Kidney epithelial cell (primary cell): ENCODE measurements at regions not wholly inside any gene's neighbourhood (a gene's known extent, or its start where the extent isn't known, plus 50 kb on each side); places are given as distances from the start of the nearest gene placed in this dataset.

Experiments used
- DNase-seq: peaks from one replicate; pipeline ENCODE4 v3.0.0-alpha.2; 2010; ENCODE audit warnings: low read depth
- H3K27me3 ChIP-seq: 2 replicates; pipeline ENCODE4 v1.6.0; 2011; ENCODE audit warnings: low read length; ENCODE audit not compliant: control insufficient read depth, insufficient read depth
- H3K36me3 ChIP-seq: 2 replicates; pipeline ENCODE4 v1.5.1; 2011; ENCODE audit warnings: low read length; ENCODE audit not compliant: control insufficient read depth, insufficient read depth
- H3K4me3 ChIP-seq: 2 replicates; pipeline ENCODE4 v1.5.1; 2011; ENCODE audit warnings: low read depth, mild to moderate bottlenecking, control low read depth, low read length
- TF ChIP-seq, protein P1 (sequence below): IDR thresholded peaks from 2 replicates; pipeline ENCODE4 v1.5.1; 2011; ENCODE audit warnings: mild to moderate bottlenecking, moderate library complexity, low read length, control low read depth, inconsistent platforms; ENCODE audit not compliant: insufficient read depth, poor library complexity, severe bottlenecking

DNA sequence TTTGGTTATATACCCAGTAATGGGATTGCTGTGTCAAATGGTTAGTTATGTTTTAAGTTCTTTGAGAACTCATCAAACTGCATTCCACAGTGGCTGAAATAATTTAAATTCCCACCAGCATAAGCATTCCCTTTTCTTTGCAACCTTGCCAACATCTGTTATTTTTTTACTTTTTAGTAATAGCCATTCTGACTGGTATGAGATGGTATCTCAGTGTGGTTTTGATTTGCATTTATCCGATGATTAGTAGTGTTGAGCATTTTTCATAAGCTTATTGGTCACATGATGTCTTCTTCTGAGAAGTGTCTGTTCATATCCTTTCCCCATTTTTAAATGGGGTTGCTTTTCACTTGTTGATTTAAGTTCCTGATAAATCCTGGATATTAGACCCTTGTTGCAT lies 435.7 kb upstream of the RIOK2 start:
- Histone ChIP-seq H3K36me3 (no peaks in the 10 kb centered on the region), H3K4me3 (no peak overlapping the region), H3K27me3 (no peaks in the 10 kb centered on the region)
- TF ChIP-seq, protein P1, sequence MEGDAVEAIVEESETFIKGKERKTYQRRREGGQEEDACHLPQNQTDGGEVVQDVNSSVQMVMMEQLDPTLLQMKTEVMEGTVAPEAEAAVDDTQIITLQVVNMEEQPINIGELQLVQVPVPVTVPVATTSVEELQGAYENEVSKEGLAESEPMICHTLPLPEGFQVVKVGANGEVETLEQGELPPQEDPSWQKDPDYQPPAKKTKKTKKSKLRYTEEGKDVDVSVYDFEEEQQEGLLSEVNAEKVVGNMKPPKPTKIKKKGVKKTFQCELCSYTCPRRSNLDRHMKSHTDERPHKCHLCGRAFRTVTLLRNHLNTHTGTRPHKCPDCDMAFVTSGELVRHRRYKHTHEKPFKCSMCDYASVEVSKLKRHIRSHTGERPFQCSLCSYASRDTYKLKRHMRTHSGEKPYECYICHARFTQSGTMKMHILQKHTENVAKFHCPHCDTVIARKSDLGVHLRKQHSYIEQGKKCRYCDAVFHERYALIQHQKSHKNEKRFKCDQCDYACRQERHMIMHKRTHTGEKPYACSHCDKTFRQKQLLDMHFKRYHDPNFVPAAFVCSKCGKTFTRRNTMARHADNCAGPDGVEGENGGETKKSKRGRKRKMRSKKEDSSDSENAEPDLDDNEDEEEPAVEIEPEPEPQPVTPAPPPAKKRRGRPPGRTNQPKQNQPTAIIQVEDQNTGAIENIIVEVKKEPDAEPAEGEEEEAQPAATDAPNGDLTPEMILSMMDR, result no peak
- DNase-seq, result no peak

DNA sequence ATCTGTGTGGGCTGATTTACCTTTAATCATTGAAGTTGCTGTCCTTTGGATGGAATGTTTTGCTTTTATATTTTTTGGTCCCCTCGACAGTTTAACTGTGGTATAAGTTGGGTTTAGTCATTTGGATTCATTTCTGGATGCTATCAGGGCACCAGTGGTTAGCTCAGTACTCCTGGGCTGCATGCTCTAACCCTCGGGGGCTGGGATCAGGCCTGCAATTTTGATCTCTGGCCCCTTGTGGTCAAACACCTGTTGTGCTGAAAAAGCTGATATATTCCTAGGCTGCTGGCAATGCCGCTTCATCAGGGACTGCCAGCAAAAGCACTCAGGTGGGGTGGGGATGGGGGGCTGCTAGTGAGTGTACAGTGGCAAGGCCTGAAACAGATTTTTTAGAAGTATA lies 440.4 kb upstream of the RIOK2 start:
- H3K36me3 ChIP-seq, result no peaks in the 10 kb centered on the region
- TF ChIP-seq, protein P1, result no peak
- H3K27me3 ChIP-seq, result no peaks in the 10 kb centered on the region
- no peak overlapping the region for H3K4me3 ChIP-seq
- no peak for DNase-seq

DNA sequence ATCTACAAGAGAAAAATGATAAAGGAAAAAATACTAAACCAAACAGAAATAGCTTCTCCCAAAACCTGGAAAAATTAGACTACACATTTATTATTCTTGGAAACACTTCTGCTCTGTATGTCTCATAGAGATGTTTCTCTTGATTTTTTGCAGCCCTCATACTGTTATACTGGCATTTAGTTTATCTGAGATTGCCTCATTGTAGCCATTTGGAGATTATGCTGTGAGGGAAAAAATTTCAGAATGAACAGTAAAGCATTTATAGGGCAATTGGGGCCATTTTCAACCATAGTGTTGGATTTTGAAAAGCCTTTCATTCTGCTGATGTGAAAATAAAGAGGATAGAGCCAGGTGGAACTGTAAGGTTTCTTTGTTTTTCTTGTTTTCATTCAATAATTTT lies 441.8 kb upstream of the RIOK2 start:
- no peak for DNase-seq
- Histone ChIP-seq H3K27me3 (no peaks in the 10 kb centered on the region), H3K36me3 (no peaks in the 10 kb centered on the region), H3K4me3 (no peak overlapping the region)
- TF ChIP-seq, protein P1, result no peak

DNA sequence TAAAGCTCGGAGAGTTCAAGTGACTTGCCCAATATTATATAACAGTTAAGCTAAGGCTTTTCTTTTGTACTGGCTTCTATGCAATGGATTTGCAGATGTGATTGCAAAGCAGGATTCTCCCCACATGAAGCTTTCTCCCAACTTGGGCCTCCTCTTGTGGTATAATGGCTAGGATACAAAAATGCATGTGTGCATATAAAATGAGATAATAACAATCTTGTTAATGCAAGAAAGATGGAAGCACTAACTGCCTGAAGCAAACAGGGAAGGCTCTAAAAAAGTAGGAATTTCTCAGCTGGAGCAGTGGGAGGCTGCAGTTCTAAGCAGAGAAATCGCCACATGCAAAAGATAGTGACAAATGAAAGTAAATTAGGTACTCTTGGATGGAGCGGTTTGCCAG lies 444.2 kb upstream of the RIOK2 start:
- DNase-seq, result no peak
- TF ChIP-seq, protein P1, result no peak
- Histone ChIP-seq H3K4me3 (no peak overlapping the region), H3K36me3 (no peaks in the 10 kb centered on the region), H3K27me3 (no peaks in the 10 kb centered on the region)

DNA sequence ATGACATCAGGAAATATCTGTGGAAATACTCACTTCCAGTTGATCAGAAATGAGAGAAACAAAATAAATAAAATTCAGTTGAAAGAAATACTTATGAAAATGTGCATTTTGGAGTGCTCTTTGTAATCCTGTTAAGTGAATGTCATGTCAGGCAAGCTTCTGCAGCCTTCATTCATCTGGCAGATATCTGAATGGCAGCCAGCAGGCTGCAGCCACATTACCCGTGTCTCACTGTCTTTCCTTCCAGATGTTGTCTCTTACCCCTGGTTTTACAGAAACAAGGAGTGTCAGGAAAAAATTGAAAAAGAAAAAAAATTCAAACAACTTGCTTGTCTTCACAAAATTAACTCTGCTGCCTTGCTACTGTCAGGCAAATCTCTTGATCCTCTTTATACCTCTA lies 445.0 kb upstream of the RIOK2 start:
- TF ChIP-seq, protein P1, result no peak
- no peak for DNase-seq

DNA sequence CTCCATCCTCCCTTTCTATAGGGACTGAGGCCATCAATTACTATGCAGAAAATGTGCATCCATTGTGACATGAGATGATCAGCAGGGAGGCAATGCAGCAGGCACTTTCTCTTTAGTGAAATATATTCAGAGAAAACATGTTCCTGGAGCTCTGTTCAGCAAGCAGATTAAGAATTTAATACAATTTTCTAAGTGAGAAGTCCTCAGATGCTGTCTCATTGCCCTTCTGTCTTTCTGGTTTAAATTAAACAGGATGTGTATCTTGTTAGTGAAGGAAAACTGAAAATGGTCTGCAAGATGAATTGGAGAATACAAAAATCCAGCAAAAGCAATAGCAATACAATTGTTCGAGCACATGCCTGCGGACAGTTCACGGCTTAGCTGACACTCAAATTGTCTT lies 445.8 kb upstream of the RIOK2 start:
- no peak for DNase-seq

More for the DNA sequence above, 445.0 kb upstream of the RIOK2 start:
- H3K36me3 ChIP-seq, result no peaks in the 10 kb centered on the region
- no peaks in the 10 kb centered on the region for H3K27me3 ChIP-seq
- no peak overlapping the region for H3K4me3 ChIP-seq

More for the DNA sequence above, 445.8 kb upstream of the RIOK2 start:
- H3K36me3 ChIP-seq, result no peaks in the 10 kb centered on the region
- TF ChIP-seq, protein P1, result no peak
- no peaks in the 10 kb centered on the region for H3K27me3 ChIP-seq
- H3K4me3 ChIP-seq, result no peak overlapping the region
